HG03135 (cell line): ENCODE measurements at regions not wholly inside any gene's neighbourhood (a gene's known extent, or its start where the extent isn't known, plus 50 kb on each side); places are given as distances from the start of the nearest gene placed in this dataset.

Source experiments
- ATAC-seq: cut with Tn5 transposase; IDR thresholded peaks from one replicate; pipeline ENCODE4 v1.9.1; 2021; ENCODE audit warnings: mild to moderate bottlenecking, moderate library complexity; ENCODE audit not compliant: unreplicated experiment

- no peak for ATAC-seq
Observed at GRCh38 chr11:103530257-103530656, 421.0 kb downstream of the DYNC2H1 start.

GRCh38 chr11:103532133-103532788 lies 423.0 kb downstream of the DYNC2H1 start:
- ATAC-seq, result no peak

- no peak for ATAC-seq
Observed at GRCh38 chr11:103534191-103534590, 425.0 kb downstream of the DYNC2H1 start.

- no peak for ATAC-seq
Observed at GRCh38 chr11:103534959-103535358, 425.7 kb downstream of the DYNC2H1 start.

- ATAC-seq, result no peak
Observed at GRCh38 chr11:103536335-103536722, 427.1 kb downstream of the DYNC2H1 start.

- no peak for ATAC-seq
Observed at GRCh38 chr11:103537904-103538502, 428.8 kb downstream of the DYNC2H1 start.

- ATAC-seq, result no peak
Observed at GRCh38 chr11:103539166-103539565, 429.9 kb downstream of the DYNC2H1 start.

- no peak for ATAC-seq
Observed at GRCh38 chr11:103541186-103541795, 432.1 kb downstream of the DYNC2H1 start.

GRCh38 chr11:103542851-103543250 lies 433.6 kb downstream of the DYNC2H1 start:
- no peak for ATAC-seq

GRCh38 chr11:103543456-103543855 lies 434.2 kb downstream of the DYNC2H1 start:
- no peak for ATAC-seq

- ATAC-seq, result no peak
Observed at GRCh38 chr11:103544874-103545273, 435.6 kb downstream of the DYNC2H1 start.

GRCh38 chr11:103545551-103545950 lies 436.3 kb downstream of the DYNC2H1 start:
- no peak for ATAC-seq

GRCh38 chr11:103546236-103546635 lies 437.0 kb downstream of the DYNC2H1 start:
- no peak for ATAC-seq

GRCh38 chr11:103547024-103547423 lies 437.8 kb downstream of the DYNC2H1 start:
- no peak for ATAC-seq

- ATAC-seq, result no peak
Observed at GRCh38 chr11:103547691-103548090, 438.5 kb downstream of the DYNC2H1 start.

- no peak for ATAC-seq
Observed at GRCh38 chr11:103548838-103549237, 439.6 kb downstream of the DYNC2H1 start.

- no peak for ATAC-seq
Observed at GRCh38 chr11:103550811-103551210, 441.6 kb downstream of the DYNC2H1 start.

- ATAC-seq, result no peak
Observed at GRCh38 chr11:103552086-103552485, 442.9 kb downstream of the DYNC2H1 start.

GRCh38 chr11:103556171-103556570 lies 446.9 kb downstream of the DYNC2H1 start:
- ATAC-seq, result no peak

- ATAC-seq, result no peak
Observed at GRCh38 chr11:103566116-103566515, 456.9 kb downstream of the DYNC2H1 start.

- ATAC-seq, result no peak
Observed at GRCh38 chr11:103581760-103582159, 454.7 kb upstream of the DDI1 start.

- ATAC-seq, result no peak
Observed at GRCh38 chr11:103582351-103582909, 454.0 kb upstream of the DDI1 start.
